Activated CD4-positive, alpha-beta T cell treated with anti-CD3 and anti-CD28 coated beads for 4 hours (primary cell): ENCODE measurements at regions not wholly inside any gene's neighbourhood (a gene's known extent, or its start where the extent isn't known, plus 50 kb on each side); places are given as distances from the start of the nearest gene placed in this dataset.
"Not testable (repeated sequence)": the region's sequence is repeated elsewhere in the genome, so short reads cannot be mapped to it uniquely, and the experiment has no call there.

ENCODE experiments used
- DNase-seq, 2 donors: peaks; one replicate each; pipeline ENCODE4 v3.0.0-alpha.2; 2020

- DNase-seq: no peak
These were observed 586.5 kb upstream of the NRG3 start for GRCh38 chr10:81288544-81288943.

GRCh38 chr10:81297292-81297691 lies 577.7 kb upstream of the NRG3 start:
- DNase-seq: no peak

- no peak for DNase-seq
These were observed 571.3 kb upstream of the NRG3 start for GRCh38 chr10:81303656-81304055.

- no peak for DNase-seq
These were observed 567.8 kb upstream of the NRG3 start for GRCh38 chr10:81306971-81307782.

GRCh38 chr10:81309041-81309552 lies 565.9 kb upstream of the NRG3 start:
- no peak for DNase-seq

GRCh38 chr10:81314471-81314870 lies 560.5 kb upstream of the NRG3 start:
- no peak for DNase-seq

- DNase-seq: no peak
These were observed 560.0 kb upstream of the NRG3 start for GRCh38 chr10:81315026-81315425.

GRCh38 chr10:81348003-81348402 lies 527.0 kb upstream of the NRG3 start:
- no peak for DNase-seq

GRCh38 chr10:81367132-81367531 lies 507.9 kb upstream of the NRG3 start:
- no peak for DNase-seq

GRCh38 chr10:81386817-81387216 lies 488.2 kb upstream of the NRG3 start:
- DNase-seq: no peak

- DNase-seq: no peak
These were observed 471.5 kb upstream of the NRG3 start for GRCh38 chr10:81403451-81403850.

GRCh38 chr10:81405399-81405798 lies 469.6 kb upstream of the NRG3 start:
- DNase-seq: no peak

- DNase-seq: no peak
These were observed 461.0 kb upstream of the NRG3 start for GRCh38 chr10:81414038-81414437.

GRCh38 chr10:81426722-81427121 lies 448.3 kb upstream of the NRG3 start:
- no peak for DNase-seq

- DNase-seq: no peak
These were observed 446.4 kb upstream of the NRG3 start for GRCh38 chr10:81428456-81429134.

GRCh38 chr10:81439445-81439844 lies 435.5 kb upstream of the NRG3 start:
- no peak for DNase-seq

GRCh38 chr10:81441624-81442023 lies 433.4 kb upstream of the NRG3 start:
- DNase-seq: not testable (repeated sequence)

GRCh38 chr10:81444242-81444929 lies 430.6 kb upstream of the NRG3 start:
- no peak for DNase-seq

GRCh38 chr10:81450651-81451050 lies 424.3 kb upstream of the NRG3 start:
- DNase-seq: no peak

- no peak for DNase-seq
These were observed 402.0 kb upstream of the NRG3 start for GRCh38 chr10:81472927-81473470.

- DNase-seq: no peak
These were observed 401.2 kb upstream of the NRG3 start for GRCh38 chr10:81473755-81474154.

- DNase-seq: no peak
These were observed 395.7 kb upstream of the NRG3 start for GRCh38 chr10:81479316-81479715.

GRCh38 chr10:81496626-81497025 lies 378.4 kb upstream of the NRG3 start:
- DNase-seq: no peak
